Jurkat, Clone E6-1 (cell line): ENCODE measurements at regions not wholly inside any gene's neighbourhood (a gene's known extent, or its start where the extent isn't known, plus 50 kb on each side); places are given as distances from the start of the nearest gene placed in this dataset.

Source experiments
- DNase-seq: peaks from one replicate; pipeline ENCODE4 v3.0.0-alpha.2; 2011; ENCODE audit warnings: low read depth, low spot score
- H3K4me3 ChIP-seq: 2 replicates; pipeline ENCODE4 v1.5.1; 2011; ENCODE audit warnings: mild to moderate bottlenecking, low read length, control low read depth, moderate library complexity

DNA sequence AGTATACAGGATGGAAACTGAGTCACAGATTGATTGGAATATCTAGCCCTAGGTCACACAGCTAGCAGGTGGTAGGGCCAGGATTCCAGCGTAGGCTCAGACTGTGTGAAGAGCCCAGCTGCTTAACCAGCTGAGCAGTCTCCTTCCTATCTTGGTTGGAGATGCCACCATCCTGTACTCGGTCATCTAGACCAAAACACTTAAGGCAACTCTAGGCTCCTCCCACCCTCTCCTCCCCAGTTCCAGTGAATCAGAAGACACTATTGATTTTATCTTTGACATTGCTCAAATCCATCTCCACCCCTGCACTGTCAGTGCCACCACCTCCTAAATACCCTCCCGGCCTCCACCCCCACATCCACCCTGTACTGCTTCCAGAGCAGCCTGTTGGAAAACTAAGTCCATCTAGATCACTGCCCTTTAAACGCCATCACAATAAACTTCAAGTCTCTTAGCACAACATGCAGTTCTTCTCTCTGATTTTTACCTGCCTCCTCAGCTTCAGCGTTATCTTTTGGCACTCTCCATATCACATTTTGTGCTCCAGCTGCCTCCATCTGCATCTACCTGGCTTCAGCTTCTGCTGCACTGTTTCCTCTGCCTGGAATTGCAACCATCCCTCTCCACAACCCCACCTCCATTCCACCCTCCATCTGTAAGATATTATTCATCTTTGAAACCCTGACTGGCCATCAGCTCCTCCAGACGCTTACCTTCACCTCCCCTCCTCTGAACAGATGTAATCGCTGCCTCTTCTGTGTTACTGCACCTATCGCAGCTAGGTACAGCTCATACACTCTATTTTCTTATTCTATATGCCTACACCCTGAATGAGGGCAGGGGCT is 86.8 kb upstream of the ACP3 start:
- DNase-seq, result no peak
- no peak overlapping the region for H3K4me3 ChIP-seq

DNA sequence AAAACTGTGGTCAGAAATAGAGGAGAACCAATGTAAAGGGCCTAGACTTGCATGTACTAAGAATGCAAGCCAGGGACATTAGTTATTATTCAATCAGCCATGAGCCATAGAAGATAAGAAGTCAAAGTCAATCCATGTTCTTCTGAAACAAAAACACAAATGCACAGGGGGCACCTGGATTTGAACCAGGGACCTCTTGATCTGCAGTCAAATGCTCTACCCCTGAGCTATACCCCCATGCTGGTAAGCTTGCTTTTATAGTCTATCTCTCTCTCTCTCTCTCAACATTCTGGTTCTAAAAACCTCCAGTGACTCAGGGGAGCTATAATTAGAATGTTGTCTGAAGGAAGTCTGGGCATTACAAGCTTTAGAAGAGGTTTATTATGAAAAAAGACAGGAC is 85.6 kb upstream of the ACP3 start:
- no peak for DNase-seq
- no peak overlapping the region for H3K4me3 ChIP-seq

DNA sequence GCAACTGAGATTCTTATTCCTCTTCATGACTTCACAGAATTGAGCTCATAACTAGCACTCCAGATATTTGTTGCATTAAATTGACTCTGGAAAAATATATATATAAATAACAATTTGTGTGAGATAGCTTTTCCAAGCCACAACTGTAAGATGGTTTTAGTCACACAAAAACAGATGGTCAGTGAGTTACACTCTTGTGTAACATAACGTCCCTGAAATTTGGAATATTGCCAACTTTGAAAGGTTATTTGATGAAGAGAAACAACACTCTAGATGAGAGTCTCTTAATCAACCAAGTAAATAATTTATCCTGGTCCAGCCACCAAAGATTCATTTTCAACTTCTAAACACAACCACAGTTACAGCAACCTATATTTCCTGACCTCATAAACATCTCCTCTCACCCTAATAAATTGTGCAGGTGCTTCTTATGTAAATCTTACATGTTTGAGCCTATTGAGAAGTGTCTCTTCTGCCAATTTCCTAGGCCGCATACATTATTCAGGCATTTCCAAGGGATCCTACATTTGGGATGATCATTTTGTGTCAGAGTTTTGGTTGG is 84.9 kb upstream of the ACP3 start:
- DNase-seq, result no peak
- H3K4me3 ChIP-seq, result no peak overlapping the region

DNA sequence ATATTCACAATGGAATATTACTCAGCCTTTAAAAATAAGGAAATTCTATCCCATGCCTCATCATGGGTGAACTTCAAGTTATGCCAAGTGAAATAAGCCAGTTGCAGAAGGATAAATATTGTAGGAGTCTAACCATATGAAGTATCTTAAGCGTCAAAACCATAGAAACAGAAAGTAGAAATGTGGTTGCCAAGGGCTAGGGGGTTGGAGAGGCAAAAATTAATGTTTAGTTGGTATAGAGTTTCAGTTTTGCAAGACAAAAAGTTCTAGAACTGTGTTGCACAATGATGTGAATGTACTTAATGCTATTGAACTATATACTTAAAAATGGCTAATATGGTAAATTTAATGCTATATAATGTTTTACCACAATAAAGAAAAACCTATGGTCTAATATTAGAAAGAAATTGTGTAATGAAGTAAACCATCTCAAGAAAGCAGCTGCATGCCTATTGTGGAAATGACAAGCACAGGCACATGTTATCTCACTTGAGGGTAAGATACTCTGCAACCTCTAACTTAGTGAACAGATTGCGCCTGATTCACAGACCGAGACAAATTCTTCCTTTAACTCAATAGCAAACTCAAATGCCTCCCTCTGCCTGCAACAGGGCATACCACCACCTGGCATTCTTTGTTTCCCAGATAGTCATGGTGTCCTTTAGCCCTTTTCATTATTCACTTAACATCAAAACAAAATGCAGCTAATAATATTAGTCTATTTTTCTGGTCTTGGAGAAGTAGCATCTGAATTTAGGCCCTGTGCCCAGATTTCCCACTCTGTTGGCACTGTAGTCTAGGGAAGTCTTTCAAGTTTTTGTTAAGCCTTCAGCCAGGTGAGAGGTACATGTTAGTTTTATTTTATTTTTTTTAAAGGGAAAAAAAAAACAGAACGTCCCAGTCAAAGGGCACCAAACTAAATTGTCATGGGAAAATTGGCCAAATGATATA is 80.2 kb upstream of the ACP3 start:
- no peak for DNase-seq
- H3K4me3 ChIP-seq, result no peak overlapping the region

DNA sequence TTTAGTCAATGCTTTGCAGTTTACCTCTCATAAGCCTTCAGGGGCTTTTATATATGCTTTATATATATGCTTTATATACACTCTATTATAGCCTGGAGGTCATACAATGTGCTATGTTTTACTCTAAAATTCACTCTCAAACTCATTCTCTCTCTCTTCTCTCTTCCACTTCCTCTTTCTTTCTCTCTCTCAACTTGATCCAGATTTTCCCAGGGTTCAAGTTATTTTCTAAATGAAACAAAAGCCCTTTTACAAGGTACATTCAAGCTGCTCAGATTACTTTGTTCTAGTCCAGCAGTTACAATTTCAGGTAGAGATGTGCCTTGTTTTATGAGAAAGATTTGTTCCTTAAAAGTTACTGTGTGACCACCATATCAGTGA is 79.6 kb upstream of the ACP3 start:
- H3K4me3 ChIP-seq, result no peak overlapping the region
- DNase-seq, result no peak

DNA sequence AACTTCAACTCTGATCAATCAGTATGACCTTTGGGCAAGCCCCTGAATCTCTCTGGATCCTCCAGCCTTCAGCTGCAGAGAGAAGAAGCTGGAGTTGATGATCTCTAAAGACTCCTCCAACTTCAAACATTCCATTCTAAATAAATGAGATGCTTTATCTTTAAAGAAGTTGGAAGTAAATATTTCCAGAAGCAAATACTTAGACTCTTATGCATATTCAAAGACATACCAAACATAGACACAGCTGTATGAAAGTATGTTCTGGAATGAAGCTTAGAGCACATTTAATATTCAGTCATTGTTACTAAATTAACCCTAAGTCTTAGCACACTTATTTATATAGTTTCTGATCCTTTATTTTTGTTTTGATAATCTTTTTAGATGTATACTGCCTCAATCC is 77.6 kb upstream of the ACP3 start:
- DNase-seq, result no peak
- no peak overlapping the region for H3K4me3 ChIP-seq

- DNase-seq, result no peak
Observed at GRCh38 chr3:132241776-132242514, 75.3 kb upstream of the ACP3 start.

DNA sequence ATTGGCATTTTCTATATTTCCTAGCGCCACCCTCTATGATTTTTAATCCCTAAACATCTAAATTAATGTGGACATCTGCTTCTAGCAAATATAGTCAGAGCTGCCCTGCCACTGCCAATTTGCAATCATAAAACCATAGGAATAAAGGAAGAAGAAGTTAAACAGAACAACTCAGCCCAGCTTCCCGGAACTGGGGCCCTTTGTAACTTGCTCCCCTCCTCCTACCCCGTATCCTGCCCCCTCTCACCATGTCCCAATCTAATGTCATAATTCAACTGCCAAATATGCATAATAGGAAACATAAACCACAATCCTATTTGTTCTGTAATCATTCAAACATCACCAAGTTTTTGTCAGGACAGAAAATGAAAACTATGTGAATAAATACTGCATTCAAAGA is 74.4 kb upstream of the ACP3 start:
- DNase-seq, result no peak
- H3K4me3 ChIP-seq, result no peak overlapping the region

More at GRCh38 chr3:132241776-132242514, 75.3 kb upstream of the ACP3 start:
- H3K4me3 ChIP-seq, result no peak overlapping the region

- H3K4me3 ChIP-seq, result no peak overlapping the region
- no peak for DNase-seq
Observed at GRCh38 chr3:132245552-132246142, 71.6 kb upstream of the ACP3 start.

DNA sequence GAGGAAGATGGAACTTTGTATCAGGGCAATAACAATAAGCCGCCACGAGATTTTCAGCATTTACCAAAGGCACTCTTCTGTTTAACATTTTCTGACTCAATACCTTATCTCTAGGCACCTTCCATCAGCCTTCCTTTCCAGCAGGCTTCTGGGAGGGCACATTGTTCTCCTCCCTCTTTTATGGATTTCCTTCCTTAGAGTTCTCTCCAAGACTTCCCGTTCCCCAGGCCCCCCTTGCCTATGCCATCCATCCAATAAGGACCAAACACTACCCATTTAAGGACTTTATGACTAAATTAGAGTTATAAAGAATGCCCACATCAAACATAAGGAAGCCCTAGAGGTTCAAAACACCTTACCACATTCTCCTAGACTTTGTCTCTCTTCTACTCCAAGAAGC is 71.0 kb upstream of the ACP3 start:
- no peak overlapping the region for H3K4me3 ChIP-seq
- no peak for DNase-seq

- no peak overlapping the region for H3K4me3 ChIP-seq
- DNase-seq, result no peak
Observed at GRCh38 chr3:132247211-132247610, 70.0 kb upstream of the ACP3 start.

DNA sequence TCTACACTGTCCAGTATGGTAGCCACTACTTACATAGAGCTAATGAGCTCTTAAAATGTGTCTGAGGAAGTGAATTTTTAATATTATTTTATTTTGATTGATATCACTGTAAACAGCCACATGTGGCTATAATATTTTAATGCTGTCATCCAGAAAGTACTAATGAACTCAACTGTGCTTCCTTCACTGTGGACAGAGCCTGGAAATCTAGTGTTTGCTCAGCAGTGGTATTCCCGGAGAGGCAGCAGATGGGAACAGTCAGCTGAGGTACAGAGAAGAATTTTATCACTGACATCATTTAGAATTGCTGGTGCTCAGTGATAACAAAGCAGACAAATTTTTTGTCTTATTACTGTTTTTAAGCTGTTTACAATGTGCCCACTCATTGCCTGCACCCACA is 68.7 kb upstream of the ACP3 start:
- H3K4me3 ChIP-seq, result no peak overlapping the region

GRCh38 chr3:132253262-132253878 is 63.8 kb upstream of the ACP3 start:
- peak; percentile 48 for DNase-seq
- no peak overlapping the region for H3K4me3 ChIP-seq

More for the DNA sequence above, 68.7 kb upstream of the ACP3 start:
- DNase-seq, result no peak

GRCh38 chr3:132254076-132254755 is 63.0 kb upstream of the ACP3 start:
- H3K4me3 ChIP-seq, result no peak overlapping the region
- no peak for DNase-seq

- DNase-seq, result no peak
- H3K4me3 ChIP-seq, result no peak overlapping the region
Observed at GRCh38 chr3:132255041-132255745, 62.0 kb upstream of the ACP3 start.

DNA sequence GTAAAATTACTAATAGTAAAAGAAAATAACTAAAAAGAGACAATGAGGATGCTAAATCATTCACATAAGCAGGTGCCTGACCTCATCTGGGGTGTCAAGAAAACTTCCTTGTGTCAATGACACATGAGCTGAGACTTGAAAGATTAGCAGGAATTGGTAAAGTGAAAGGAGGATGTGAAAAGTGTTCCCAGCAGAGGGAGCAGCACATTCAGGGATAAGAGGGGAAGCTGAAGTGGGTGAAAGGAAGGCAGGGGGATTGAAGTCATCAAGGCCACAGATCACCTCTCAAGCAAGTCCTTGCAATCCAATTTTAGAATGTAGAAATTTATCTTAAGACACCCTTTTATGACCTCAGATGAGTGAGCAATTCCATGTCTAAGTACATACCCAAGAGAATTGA is 60.2 kb upstream of the ACP3 start:
- peak; percentile 6 for DNase-seq
- H3K4me3 ChIP-seq, result no peak overlapping the region

DNA sequence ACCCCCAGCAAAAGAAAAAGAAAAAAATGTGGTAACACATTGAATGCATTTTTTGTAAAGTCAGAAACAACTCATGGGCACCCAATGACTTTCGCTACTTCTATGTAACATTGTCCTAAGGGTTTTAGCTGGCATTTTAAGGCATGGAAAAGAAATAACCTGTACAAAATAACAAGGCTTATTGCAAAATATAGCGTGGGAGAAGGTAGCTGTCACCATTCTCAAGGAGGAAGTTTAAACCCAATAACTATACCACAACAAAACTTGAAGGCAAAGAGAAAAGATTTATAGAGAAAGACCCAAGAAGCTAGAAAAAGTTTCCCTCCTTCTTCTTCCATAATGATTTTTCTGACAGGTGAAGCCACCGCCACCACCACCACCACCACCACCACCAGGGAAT is 55.7 kb upstream of the ACP3 start:
- no peak overlapping the region for H3K4me3 ChIP-seq
- no peak for DNase-seq
